ENCODE measurements at regions not wholly inside any gene's neighbourhood (a gene's known extent, or its start where the extent isn't known, plus 50 kb on each side); places are given as distances from the start of the nearest gene placed in this dataset.

DNA sequence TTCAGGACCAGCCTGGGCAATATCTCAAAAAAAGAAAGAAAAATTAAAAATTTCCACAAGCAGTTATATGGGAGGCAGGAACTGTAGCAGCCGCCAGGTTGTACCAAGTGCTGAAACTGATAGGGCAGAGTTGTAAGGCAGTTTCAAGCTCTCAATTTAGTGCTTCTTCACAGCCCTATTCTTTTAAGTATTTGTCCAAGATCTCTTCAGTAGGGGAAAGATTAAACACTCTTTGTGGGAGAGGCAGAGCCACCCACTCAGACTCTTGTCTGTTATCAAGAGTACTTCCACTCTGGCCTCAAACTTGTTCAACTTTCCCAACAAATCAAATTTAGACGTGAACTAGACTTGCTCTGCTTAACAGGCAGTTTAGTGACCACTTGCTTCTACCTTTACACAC lies 228.7 kb downstream of the REEP3 start:
- DNase-seq: no peak

DNA sequence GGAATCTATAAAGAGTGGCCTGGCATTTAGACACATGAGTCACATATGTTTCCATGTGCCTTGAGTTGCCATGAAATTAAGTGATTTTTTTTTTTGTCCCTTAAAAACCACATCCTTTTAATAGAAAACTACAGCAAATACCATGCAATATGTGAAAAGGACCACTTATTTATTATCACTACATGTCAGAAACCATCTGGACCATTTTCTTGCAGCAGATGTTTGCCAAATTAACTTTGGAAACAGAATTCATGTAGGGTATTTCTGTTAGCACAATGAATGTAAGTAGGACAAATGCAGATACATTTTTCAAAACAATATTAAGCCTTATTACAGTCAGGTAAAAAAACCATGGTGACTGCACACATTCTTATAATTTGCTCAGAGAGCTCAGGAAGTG lies 230.6 kb downstream of the REEP3 start:
- peak; percentile 27 for DNase-seq

DNA sequence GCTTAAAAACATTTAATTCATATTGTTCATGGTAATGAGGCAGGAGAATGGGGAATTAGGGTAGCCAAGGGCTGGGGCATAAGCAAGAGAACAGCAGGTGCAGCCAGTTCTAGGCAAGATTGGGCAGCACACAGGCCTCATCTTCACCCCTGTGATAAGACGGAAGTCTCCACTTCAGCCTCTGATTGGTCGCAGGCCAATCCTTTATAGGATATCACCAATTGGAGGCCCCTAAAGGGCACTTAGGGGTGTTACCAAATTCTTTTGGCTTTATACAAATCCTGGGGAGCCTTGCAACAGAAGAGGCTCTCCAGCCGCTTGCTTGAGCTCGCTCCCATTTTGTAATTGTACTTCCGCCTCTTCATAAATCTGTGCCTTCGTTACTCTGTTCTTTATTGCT lies 231.1 kb downstream of the REEP3 start:
- no peak for DNase-seq

DNA sequence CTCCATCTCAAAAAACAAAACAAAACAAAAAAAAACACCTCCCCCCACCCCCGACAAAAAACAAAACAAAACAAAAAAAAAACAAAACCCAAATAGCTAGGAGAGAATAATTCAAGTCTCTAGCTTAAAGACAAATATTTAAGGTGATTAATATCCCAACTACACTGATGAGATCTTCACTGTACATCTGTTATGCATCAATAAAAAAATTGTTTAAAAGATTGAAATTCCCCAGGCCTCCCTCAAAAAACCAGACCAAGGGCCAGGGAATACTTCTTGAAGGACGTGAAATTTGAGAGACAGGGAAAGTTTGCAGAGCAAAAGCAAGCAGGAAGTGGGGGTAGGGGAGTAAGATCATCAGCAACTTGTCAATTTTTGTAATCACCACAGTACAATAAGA lies 232.6 kb downstream of the REEP3 start:
- DNase-seq: peak; percentile 73

DNA sequence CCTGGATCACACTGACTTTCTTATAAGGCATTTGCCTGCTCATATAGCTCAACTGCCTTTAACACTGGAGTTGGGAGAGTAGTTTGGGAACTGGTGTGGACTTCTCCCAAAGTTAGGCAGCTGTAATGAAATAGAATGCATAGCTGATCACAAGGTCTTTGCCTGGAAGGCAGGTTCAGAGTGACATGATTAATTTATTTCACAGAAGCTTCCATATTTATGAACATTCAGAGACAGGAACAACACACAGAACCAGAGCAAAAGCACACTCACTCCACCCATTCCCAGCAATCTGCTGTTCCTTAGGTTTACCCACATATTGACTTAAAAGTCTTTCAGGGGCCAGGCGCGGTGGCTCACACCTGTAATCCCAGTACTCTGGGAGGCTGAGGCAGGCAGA lies 234.2 kb downstream of the REEP3 start:
- no peak for DNase-seq

DNA sequence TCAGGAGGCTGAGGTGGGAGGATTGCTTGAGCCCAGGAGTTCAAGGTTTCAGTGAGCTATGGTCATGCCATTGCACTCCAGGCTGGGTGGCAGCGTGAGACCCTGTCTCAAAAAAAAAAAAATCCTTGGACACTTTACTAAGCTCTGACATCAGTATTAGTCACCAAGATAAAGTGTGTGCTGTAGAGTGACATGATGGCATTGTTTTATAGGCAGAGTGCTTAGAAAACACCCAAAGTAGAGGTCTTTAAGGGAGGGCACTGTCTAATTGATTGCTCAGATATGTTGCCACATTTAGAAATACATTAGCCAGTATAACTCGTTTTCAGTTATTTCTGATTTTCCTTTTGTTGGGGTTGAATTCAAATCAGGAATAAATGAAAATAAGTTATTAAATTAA lies 235.9 kb downstream of the REEP3 start:
- DNase-seq: no peak

DNA sequence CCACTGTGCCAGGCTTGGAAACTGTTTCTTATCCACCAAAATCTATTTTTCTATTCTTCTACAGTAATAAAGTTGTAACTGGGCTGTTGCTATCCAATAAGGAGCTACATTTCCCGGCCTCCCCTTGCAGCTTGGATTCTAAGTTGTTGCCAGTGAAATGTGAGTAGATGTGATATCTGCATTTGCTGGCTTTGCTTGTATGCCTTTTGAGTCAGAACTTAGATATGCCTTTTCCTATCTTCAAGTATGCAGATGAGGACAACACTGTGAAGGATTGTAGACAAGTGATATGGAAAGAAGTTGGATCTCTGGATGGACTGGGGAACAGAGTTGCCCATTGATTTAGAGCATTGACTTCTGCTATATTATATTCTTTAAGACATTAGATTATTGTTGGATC lies 236.9 kb downstream of the REEP3 start:
- DNase-seq: peak; percentile 65

DNA sequence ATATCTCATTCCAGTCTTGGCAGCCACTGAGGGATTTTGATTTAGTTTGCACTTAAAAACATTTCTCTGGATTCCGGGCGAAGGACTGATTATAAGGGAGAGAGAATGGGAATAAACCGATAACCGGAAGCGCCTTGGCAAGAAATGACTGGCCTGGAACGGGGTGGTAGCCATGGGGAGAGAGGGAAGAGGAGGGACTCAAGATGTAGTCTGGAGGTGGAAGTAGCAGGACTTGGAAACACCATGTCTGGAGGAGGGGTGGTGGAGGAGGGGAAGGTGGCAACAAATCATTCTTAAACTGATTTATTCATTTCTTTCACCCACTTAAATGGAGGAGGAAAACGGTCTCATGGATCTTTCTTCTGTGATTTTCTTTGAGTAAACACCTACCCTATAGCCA lies 238.1 kb downstream of the REEP3 start:
- DNase-seq: no peak

DNA sequence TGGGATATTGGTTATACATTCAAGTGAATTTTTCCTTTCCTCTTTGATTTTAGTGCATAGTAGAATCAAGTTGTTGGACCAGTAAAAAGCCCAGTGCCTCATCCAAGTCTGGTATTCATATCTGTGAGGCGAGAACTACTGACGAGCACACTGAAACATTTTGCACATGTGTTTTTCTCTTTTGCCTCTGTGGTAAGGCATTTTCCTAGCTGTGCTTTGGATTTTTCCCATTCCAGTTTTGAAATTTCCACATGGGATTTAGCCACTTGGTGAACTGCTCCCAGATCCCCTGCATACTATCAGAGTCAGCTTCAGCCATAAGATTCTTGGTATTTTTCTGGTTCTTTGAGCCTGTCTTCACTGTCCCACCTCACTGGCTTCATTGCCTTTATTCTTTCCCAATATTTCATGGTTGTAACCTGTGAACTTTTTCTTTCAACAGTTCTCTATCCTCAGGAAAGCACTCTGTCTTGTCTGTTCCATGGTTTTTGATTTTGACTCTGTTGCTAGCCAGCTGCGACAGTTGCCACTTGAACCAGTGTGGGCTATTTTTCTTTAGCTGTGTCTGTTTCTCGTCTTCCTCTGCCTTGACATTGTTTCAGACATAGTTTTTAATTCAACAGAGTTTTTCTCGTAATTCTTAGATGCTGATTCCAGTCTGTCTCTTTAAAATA lies 239.0 kb downstream of the REEP3 start:
- peak; percentile 84 for DNase-seq

DNA sequence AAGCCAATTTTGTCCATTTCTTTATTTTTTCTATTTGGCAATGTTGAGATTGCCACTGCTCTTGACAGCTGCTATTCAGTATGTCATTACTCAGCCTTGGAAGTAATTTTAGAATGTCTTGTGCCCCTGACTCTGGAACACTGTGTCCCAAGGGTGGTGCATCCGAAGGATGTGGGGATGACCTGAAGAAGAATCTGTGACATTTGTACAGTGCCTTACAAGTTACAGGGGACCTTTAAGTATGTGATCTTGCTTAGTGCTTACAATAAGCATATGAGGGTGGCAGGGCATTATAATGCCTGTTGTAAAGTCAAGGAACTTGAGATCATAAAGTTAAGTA lies 239.5 kb downstream of the REEP3 start:
- no peak for DNase-seq

DNA sequence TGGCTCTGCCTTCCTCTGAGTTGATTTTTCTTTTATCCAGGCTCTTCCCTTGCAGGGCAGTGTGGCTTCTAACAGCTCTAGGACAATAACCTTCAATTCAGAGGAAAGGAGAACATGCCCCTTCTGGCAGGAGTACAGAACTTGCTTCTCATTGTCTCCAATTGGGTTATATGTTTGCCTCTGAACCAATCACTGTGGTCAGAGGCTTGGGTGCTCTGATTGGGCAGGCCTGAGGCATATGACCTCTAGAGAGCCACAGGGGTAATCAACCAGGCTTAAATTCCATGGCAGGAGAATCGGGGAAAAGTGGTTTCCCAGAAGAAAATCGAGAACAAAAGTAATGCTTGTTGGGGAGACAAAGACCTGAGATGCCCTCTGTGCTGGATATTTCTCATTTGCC lies 240.0 kb downstream of the REEP3 start:
- no peak for DNase-seq

DNA sequence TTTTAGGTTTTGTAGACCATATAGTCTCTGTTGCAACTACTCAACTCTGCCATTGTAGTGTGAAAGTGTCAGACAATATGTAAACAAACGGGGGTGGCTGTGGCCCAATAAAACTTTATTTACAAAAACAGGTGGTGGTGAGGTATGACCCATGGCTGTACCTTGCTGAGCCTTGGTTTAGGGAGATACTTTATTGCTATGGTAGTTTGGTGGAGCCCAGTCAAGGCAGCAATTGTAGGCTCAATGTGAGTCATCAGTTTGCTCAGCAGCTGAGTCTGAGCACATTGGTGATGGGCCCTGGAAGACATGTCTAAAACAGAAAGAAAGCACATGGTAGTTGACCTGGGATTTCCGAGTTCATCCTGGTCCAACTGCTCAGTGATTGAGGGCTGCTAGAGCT lies 242.5 kb downstream of the REEP3 start:
- DNase-seq: peak; percentile 21

DNA sequence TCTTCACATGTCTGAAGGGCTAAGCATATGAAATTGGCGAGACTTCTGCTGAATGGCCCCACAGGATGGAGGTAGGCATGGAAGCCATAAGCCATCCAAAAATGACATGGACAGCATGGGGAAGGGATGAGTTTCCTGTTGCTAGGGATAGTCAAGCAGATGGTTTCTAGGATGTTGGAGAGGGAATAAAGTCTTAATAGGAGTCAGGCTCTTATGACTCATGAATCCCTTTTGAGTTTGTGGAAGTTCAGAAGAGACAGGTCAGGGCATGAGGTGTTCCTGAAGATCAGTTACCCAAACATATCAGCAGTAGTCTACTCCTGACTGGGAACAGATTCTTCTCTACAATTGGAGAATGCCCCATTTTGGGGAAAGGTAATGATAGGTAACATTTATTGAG lies 243.9 kb downstream of the REEP3 start:
- peak; percentile 28 for DNase-seq

DNA sequence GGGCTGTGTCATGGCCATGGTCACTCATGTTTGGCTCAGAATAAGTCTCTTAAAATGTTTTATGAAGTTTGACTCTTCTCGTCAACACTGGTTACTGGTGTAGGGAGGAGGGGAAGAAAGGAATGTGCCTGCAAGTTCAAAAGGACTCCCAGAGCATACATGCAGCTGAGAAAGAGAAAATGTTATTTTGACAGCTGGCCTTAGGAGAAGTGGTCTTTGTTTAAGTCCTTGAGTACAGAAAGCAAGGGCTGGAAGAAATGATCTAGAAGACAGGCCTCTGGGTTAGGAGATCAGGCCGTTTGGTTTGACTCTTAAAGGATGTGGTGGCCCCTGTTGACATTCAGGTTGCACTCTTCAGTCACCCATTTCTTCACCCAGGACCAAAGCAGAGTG lies 245.5 kb downstream of the REEP3 start:
- peak; percentile 78 for DNase-seq

DNA sequence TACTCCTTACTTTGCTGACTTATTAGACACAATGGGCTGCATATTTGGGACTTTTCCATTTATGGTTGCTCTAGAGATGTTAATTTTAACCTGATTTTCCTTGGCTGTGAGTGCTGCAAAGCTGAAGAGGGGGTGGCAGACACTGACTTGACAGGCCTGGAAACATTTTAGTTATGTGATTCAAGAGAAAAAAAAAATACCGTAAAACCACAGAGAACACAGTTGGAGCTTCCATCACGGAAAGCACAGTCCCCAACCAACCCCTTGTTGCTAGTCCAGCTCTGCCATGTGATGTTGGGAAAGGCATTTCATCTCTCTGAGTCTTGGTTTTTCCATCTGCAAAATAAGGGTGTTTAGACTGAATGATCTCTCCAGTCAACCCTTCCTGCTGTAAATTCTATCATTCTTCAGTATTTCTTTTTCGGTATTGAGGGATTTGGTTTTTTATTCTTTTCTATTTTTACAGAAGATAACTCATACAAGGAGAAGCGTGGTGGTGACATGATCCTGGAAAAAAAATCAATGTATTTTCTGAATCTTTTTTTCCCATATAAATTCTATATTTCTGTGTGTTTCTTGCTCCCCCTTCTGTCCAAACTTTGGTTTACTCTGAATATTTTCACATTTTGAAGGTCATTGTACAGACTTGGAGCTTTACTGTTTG lies 246.1 kb downstream of the REEP3 start:
- peak; percentile 91 for DNase-seq

DNA sequence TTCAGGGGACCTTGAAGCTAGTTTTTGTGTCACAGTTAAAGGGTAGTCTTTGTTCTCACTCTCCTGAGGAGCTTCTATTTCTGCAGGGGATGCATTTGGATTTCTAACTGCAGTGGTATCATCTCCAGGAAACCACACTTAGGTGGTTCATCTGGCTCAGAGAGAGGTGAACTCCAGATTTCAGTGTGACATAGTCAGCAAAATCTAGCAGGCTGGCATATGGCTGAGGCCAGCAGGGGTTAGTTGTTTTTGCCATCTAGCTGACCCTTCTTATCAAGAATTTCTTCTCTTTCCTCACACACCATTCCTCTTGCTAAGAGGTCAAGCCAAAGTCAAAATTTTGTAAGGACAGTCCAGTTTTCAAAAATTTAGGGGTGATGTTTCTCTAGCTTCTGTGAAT lies 248.2 kb downstream of the REEP3 start:
- DNase-seq: no peak

DNA sequence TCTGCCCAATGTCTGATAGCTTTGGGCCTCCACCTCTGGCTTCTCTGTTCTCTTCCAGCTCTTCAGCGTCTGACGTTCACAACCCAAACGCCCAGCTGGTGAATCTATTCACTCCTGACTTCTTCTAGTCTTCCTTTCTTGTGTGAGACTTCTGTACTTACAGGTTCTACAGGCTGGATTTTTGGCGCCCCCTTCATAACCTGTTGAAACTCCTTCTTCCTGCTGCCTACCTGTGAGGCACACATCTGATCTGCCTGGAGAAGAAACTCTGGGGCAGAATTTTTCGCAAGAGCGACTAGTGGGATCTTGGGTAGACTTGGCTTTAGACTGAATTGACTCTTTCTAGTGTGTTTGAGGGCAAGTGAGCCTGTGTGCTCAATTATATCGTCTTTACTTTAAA lies 249.3 kb downstream of the REEP3 start:
- no peak for DNase-seq

DNA sequence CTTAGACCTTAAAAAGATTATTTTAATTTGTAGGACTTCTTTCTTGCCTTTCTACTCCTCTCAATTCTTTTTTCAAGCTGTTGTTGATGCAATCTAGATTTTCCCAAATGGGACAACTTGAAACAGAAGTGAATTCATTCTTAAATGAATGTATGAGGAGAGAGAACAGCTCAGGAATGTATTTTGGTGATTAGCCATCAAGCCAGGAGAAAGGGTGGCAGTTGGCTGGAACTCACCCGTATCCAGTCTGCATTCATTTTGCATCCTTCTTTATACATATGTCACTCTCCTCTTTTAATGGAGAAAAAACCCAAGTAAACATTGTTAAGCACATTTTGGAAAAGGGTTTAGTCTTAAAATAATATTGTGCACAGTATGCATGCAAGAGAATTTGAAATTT lies 251.3 kb downstream of the REEP3 start:
- DNase-seq: no peak

DNA sequence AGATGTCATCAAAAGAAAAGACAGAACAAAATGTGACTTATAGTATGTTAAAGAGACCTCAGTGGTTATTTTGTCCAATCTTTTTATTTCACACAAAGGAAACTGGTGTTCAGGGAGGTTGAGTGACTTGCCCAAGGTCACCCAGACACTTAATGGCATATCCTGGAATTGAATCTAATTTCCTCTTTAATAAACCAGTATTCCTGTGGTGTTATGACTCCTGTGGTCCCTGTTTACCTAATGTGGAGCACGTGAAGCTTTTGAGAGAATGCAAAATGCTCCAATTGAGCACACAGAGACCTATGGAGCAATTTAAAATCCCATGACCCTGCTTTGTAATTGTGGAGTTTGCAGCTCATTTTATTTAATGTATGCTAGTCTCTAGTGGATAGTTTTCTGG lies 251.9 kb downstream of the REEP3 start:
- DNase-seq: no peak

DNA sequence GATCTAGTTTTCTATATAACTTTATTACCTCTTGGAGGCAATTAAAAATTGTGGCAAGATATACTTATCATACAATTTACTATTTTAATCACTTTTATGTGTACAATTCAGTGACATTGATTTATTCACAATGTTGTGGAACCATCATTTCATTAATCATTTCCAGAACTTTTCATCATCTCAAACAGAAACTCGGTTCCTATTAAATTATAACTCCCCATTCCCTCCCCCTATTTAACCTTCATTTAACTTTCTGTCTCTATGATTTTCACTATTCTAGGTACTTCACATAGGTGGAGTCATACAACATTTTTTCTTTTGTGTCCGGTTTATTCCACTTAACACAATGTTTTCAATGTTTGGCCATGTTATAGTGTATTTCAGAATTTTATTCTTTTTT lies 252.8 kb downstream of the REEP3 start:
- no peak for DNase-seq

DNA sequence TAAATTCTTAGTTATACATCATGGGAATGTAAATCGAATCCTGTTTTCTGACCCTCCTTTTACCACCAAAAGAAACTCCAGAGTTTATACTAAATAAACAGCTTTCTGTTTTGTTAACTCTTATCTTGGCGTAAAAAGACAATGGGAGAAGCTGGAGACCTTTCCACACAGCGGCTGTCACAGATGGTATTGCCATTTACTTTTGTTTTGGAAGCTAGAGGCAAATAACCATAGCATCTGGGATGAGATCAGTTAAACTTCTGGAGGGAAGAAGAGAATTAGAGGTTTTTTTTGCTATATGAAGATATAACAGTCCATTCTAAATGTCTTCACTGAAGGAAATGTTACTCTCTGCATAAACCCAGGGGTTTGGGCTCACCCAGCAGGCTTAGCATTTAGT lies 258.9 kb downstream of the REEP3 start:
- DNase-seq: no peak

DNA sequence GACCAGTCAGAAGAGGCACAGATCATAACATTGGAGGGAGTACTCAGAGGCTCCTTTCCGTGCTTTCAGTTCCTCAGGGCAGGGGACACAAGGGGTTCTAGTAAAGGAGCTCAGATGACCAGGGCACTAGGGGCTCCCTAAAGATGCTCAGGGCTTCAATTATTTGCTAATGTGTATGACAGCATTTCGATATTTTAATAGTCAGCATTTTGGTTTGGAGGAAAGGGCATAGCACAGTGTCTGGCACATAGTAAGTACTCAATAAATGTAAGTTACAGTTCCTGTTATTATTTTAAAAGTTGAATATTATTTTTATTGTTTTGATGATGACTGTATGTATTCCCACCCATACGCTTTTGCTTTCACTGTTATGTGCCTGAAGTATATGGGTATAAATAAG lies 260.0 kb downstream of the REEP3 start:
- no peak for DNase-seq

DNA sequence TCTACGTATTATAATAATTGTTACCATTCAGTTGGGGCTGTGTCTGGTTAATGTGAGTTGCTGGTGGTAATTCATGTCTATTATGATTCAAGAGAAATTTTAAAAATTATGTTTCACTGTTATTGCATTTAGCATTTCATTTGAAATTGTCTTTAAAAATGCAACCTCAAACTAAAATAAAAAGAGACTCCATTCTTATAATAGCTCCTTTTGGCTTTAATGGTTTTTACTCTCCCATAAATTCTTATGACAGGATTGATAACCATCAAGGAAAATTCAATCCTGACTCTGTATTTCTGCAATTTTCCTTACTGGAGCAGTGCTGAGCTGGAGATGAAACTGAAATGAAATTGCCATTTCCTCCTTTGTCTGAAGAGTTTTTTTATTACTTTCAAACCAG lies 262.7 kb downstream of the REEP3 start:
- no peak for DNase-seq

DNA sequence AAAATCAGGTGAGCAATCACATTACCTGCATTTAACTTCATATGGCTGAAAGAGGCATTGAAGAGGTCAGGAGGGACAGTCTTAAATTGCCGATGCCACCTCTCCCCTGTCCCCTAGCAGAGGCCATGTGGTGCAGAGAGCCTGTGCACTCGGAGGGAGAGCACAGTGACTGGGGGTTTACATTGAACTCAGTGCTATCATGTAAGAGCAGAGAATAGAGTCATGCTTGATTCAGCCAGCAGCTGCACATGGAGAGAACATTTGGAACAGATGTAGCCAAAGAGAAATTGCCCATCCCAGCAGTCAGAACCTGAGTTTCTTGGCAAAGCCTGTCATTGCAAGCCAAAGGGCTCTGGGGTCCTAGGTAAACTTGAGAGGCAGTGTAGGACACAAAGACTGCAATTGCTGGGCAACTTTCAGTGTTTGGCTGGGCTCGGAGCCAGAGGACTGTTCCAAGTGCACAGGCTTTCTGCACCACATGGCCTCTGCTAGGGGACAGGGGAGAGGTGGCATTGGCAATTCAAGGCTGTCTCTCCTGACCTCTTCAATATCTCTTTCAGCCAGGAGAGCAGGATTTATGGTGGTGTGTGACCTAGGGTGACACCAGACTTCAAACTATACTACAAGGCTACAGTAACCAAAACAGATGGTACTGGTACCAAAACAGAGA lies 267.1 kb downstream of the REEP3 start:
- DNase-seq: no peak
